H1 (cell line): ENCODE measurements at regions not wholly inside any gene's neighbourhood (a gene's known extent, or its start where the extent isn't known, plus 50 kb on each side); places are given as distances from the start of the nearest gene placed in this dataset.

ENCODE experiments used
- ASH2L ChIP-seq: fragments of 200-600, 300-600 bp; sonication (generic); IDR thresholded peaks from one replicate; pipeline ENCODE4 v1.7.1; 2017; ENCODE audit warnings: low read length
- BCL11A ChIP-seq, 2 experiments: IDR thresholded peaks; one replicate each; pipeline ENCODE4 v1.6.1; 2011; ENCODE audit warnings: low read depth in 2 of 2, low read length in 2 of 2, mild to moderate bottlenecking in 2 of 2
- BRCA1 ChIP-seq: IDR thresholded peaks from 2 replicates; pipeline ENCODE4 v1.6.1; 2012; ENCODE audit warnings: low read depth, low read length, improper control_type of control experiment
- CEBPB ChIP-seq: IDR thresholded peaks from 2 replicates; pipeline ENCODE4 v1.6.1; 2012; ENCODE audit warnings: low read depth, low read length
- EP300 ChIP-seq, 2 experiments: IDR thresholded peaks; 1 replicate in 1 of 2; 2 replicates in 1 of 2; pipeline ENCODE4 v1.6.1; 2011 to 2012; ENCODE audit warnings: low read depth in 2 of 2, low read length in 2 of 2, mild to moderate bottlenecking in 2 of 2, borderline replicate concordance in 1 of 2, inconsistent platforms in 1 of 2, moderate library complexity in 1 of 2
- GABPA ChIP-seq: IDR thresholded peaks from 2 replicates; pipeline ENCODE4 v1.6.1; 2011; ENCODE audit warnings: mild to moderate bottlenecking, low read length, moderate library complexity, borderline replicate concordance; ENCODE audit not compliant: insufficient read depth
- PHF8 ChIP-seq: fragments of 200-600 bp; sonication (generic); conservative IDR thresholded peaks from 2 replicates; pipeline ENCODE4 v1.7.1; 2012; ENCODE audit warnings: low read depth, mild to moderate bottlenecking, inconsistent platforms, low read length, moderate library complexity
- POLR2A ChIP-seq, 2 experiments: IDR thresholded peaks; 1 replicate in 1 of 2; 2 replicates in 1 of 2; pipeline ENCODE4 v1.6.1; 2011; ENCODE audit warnings: low read depth in 2 of 2, low read length in 2 of 2, mild to moderate bottlenecking in 2 of 2; ENCODE audit errors: control extremely low read depth in 1 of 2
- SP4 ChIP-seq: IDR thresholded peaks from 2 replicates; pipeline ENCODE4 v1.6.1; 2012; ENCODE audit warnings: low read length, inconsistent platforms
- YY1 ChIP-seq: IDR thresholded peaks from 2 replicates; pipeline ENCODE4 v1.6.1; 2011; ENCODE audit warnings: low read depth, mild to moderate bottlenecking, low read length
- TF ChIP-seq, protein P1 (sequence below), 3 experiments: IDR thresholded peaks; 1 replicate in 2 of 3; 2 replicates in 1 of 3; pipeline versions ENCODE4 v1.5.1 to v1.6.1; 2011; ENCODE audit warnings: low read length in 3 of 3, mild to moderate bottlenecking in 3 of 3, inconsistent platforms in 2 of 3, low read depth in 1 of 3, moderate library complexity in 1 of 3; ENCODE audit not compliant: insufficient read depth in 1 of 3; ENCODE audit errors: control extremely low read depth in 1 of 3

DNA sequence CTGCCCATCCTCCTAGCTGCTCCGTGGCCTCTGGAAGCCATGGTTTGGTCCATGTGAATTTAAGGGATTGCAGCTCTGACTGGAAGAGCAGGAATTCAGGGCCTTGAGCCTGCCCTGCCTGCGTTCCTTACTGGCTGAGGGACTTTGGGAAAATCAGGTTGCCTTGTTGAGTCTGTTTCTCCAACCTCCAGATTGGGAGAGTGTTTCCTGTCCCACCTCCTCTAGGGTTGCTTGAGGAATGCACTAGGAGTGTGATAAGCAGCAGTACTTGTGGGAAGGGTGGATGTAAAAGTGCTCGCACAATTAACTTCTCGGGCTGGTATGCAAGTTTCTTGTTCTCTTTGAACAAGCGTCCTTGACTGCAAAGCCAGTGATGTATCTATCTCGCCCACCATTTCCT lies 84.4 kb upstream of the YWHAQ start:
- TF ChIP-seq, protein P1, sequence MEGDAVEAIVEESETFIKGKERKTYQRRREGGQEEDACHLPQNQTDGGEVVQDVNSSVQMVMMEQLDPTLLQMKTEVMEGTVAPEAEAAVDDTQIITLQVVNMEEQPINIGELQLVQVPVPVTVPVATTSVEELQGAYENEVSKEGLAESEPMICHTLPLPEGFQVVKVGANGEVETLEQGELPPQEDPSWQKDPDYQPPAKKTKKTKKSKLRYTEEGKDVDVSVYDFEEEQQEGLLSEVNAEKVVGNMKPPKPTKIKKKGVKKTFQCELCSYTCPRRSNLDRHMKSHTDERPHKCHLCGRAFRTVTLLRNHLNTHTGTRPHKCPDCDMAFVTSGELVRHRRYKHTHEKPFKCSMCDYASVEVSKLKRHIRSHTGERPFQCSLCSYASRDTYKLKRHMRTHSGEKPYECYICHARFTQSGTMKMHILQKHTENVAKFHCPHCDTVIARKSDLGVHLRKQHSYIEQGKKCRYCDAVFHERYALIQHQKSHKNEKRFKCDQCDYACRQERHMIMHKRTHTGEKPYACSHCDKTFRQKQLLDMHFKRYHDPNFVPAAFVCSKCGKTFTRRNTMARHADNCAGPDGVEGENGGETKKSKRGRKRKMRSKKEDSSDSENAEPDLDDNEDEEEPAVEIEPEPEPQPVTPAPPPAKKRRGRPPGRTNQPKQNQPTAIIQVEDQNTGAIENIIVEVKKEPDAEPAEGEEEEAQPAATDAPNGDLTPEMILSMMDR (IDR thresholded peaks at IDR 0.05; ENCODE audit: control extremely low read depth in 1 of 3, insufficient read depth in 1 of 3, low read depth in 1 of 3, low read length in 3 of 3) = no peak
- TF ChIP-seq PHF8 (no peak), BRCA1 (no peak), GABPA (no peak), YY1 (no peak), POLR2A (IDR thresholded peaks at IDR 0.05; ENCODE audit: control extremely low read depth in 1 of 2, low read depth in 2 of 2, low read length in 2 of 2) (no peak), BCL11A (IDR thresholded peaks at IDR 0.05; ENCODE audit: low read depth in 2 of 2, low read length in 2 of 2) (no peak), EP300 (IDR thresholded peaks at IDR 0.05; ENCODE audit: borderline replicate concordance in 1 of 2, low read depth in 2 of 2, low read length in 2 of 2) (no peak), CEBPB (no peak), SP4 (no peak), ASH2L (no peak)
